Astrocyte (in vitro differentiated cells and primary cell): ENCODE measurements at regions not wholly inside any gene's neighbourhood (a gene's known extent, or its start where the extent isn't known, plus 50 kb on each side); places are given as distances from the start of the nearest gene placed in this dataset.

Source experiments
- EZH2 ChIP-seq: IDR thresholded peaks from 2 replicates; pipeline ENCODE4 v1.6.1; 2012; ENCODE audit warnings: mild to moderate bottlenecking, low read length, inconsistent platforms; ENCODE audit not compliant: insufficient read depth
- TF ChIP-seq, protein P1 (sequence below): IDR thresholded peaks from 2 replicates; pipeline ENCODE4 v1.5.1; 2011; ENCODE audit warnings: low read depth, mild to moderate bottlenecking, inconsistent platforms, low read length, moderate library complexity; ENCODE audit not compliant: insufficient read depth

GRCh38 chr6:91694016-91694654 is 1107.3 kb upstream of the MAP3K7 start:
- TF ChIP-seq, protein P1, sequence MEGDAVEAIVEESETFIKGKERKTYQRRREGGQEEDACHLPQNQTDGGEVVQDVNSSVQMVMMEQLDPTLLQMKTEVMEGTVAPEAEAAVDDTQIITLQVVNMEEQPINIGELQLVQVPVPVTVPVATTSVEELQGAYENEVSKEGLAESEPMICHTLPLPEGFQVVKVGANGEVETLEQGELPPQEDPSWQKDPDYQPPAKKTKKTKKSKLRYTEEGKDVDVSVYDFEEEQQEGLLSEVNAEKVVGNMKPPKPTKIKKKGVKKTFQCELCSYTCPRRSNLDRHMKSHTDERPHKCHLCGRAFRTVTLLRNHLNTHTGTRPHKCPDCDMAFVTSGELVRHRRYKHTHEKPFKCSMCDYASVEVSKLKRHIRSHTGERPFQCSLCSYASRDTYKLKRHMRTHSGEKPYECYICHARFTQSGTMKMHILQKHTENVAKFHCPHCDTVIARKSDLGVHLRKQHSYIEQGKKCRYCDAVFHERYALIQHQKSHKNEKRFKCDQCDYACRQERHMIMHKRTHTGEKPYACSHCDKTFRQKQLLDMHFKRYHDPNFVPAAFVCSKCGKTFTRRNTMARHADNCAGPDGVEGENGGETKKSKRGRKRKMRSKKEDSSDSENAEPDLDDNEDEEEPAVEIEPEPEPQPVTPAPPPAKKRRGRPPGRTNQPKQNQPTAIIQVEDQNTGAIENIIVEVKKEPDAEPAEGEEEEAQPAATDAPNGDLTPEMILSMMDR: no peak
- TF ChIP-seq EZH2: no peak
